HG03280 (cell line): ENCODE measurements at regions not wholly inside any gene's neighbourhood (a gene's known extent, or its start where the extent isn't known, plus 50 kb on each side); places are given as distances from the start of the nearest gene placed in this dataset.
"Not testable (repeated sequence)": the region's sequence is repeated elsewhere in the genome, so short reads cannot be mapped to it uniquely, and the experiment has no call there.

Experiments used
- ATAC-seq: cut with Tn5 transposase; IDR thresholded peaks from one replicate; pipeline ENCODE4 v1.9.1; 2021; ENCODE audit warnings: mild to moderate bottlenecking, moderate library complexity; ENCODE audit not compliant: unreplicated experiment

DNA sequence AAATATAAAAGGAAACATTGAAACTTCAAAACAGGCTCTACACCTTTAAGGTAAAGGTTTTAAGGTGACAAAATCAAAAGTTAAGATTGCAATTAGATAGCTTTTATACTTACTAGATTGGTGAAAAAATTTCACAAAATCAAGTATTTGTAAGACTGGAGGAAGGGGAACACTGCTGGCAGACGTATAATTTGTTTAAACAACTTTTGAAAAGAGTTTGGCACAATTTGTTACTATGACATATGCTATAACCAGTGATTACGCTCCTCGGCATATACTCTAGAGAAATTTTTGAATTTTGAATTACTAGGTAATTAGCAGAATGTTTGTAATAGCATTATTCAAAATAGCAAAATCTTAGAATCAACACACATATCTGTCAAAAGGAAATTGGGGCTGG lies 425.0 kb downstream of the LRRIQ3 start:
- ATAC-seq, result no peak

DNA sequence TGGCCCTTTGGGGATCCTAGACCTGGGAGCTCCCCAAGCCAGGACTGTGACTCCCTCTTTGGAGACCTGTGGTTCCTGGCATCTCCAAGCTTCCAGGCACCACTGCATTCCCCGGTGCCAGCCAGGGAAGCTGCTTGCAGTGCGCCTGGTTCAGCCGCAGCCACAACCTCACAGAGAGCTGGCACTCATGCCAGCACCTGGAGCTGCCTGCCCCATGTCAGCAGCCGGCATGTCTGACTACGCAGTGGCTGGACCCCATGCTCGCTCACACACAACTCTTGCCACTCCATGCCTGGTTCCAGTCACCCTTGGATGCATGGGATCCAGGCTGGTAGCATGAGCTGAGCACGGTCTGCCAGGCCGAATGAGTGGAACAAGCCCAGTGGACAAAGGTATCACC lies 426.6 kb downstream of the LRRIQ3 start:
- no peak for ATAC-seq

DNA sequence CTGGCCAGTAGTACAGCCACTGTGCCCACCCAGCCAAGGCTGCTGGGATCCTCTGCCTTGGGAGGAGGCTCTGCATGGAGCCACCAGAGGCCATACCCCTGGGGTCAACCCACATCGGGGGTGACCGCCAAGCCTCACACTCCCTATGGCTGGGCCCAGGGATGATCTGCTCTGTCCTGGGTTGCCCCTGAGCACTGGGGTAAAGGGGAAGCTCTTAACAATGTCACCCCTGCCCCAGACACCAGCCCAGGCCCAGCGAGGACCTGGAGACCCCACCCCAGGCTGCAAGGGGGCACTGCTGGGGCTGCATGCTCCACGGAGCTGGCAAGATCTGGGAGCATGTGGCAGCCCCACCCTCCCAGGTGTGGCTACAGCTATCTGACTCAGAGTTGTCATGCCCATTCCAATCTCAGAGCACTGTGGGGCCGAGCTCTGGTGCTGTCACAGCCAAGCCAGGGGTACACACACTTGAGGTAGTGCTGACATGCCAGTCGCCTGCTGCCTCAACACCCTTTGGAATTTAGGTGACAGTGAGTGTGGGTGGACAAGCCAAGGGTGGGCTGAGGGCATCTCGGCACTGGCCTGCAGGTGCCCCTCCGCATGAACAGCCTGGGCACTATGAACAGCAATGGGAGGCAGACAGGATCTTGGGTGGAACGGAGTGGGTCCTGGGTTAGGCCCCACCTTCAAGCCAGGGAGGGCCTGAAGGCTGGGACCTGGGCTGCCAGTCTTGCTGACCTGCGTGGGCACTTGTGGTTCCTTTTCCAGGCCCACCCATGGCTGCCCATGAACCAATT lies 427.7 kb downstream of the LRRIQ3 start:
- ATAC-seq, result no peak

DNA sequence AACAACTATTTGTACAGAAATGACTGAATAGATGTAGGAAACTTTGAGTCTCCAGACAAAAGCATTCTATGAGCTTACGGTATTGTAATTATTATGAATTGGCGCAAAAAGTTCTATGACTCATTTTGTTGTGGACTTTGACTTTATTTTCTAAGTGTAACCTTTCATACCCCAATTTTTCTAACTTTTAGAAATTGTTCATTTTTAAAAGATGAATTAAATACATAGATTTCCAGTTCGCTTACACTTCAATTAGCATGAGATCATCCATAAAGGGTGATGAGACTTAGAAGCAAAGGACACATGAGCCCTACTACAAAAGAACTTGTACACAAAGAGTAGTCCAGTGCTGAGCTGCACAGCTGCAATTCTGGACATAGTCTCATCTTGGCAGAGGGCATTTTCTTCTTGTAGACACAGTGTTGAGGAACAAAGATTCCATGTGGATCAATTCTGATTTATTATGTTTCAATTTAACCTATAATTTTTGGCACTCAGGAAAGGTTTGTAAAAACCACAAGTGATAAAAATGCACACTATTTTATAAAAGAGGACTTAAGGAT lies 431.1 kb downstream of the LRRIQ3 start:
- no peak for ATAC-seq

DNA sequence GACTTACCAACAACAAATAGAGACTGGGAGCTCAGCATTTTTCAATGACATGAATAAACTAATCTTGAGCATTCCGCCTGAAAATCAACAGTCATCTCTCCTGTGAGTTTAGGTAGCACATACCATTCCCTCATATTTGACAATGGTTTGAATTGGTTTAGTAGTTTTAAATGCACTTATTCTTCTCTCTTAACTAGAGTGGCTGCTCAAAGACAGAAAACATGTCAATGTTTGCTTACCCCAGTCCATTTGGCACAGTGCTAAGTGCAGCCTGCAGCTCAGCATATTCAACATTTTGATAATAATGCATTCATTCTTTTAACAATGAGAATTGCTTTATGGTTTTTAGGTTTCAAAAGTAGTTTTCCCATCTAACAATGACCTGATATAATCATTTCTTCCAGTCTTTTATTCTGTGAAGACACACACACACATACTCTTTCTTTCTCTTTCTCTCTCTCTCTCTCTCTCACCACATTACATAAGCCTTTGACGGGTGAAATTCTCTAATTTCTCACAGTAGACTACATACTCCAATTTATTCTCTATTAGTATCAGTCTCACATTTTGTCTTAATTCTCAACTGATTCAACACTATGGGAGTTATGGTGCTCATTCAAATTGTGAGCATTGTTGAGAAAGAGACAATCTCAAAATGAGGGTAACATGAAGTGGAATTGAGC lies 432.3 kb downstream of the LRRIQ3 start:
- no peak for ATAC-seq

DNA sequence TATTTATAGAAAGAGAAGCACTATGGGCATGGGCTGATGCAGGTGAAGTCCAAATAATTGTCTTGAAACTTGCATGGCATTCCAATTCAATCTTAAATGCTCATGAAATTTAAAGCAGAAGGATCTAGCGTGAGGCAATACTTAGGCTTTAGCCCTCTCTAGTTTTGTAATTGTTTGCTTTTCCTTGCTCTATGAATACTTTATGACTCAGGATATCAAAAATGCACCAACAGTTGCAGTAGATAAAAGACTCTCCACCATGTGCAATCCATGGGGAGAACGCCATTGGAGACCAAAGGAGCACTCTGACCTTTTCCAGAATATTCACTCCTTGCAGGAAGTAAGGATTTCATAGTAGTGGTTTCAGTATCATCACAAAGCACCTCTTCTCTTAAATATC lies 436.4 kb downstream of the LRRIQ3 start:
- ATAC-seq, result no peak

DNA sequence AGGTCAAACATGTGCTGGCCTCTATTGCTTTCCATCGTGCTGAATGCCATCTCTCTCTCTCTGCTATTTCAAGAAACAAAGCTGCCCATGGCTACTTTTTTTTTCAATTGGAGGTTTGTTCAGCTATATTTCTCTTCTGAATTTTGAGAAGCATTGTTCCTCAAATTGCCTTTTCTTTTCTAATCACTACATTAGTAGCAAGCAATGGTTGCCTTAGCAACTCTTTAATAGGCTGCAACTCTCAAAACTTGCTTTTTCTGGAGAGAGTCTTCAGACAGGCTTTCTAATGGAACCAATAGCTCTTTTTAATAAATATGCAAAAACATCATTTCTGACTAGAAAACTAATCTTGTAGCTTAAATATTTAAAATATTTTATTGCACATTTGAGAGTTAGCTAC lies 439.0 kb downstream of the LRRIQ3 start:
- no peak for ATAC-seq

DNA sequence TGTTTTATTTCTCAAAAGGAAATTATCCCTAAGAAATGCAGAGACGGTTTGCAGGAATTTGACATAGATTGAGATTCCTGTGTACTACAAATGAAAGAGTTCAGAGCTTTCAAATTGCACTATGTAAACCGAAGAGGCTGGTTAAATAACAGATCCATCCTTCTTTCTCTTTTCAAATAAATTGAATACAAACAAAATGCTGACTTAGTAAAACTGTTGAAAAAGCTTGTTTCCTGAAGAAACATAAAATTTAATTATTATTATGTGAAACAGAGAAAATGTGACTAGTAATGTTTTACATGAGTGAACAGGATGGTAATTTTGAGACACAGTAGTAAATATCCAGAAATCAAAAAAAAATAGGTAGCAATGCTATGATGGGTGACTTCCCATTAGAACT lies 441.2 kb downstream of the LRRIQ3 start:
- ATAC-seq, result no peak

DNA sequence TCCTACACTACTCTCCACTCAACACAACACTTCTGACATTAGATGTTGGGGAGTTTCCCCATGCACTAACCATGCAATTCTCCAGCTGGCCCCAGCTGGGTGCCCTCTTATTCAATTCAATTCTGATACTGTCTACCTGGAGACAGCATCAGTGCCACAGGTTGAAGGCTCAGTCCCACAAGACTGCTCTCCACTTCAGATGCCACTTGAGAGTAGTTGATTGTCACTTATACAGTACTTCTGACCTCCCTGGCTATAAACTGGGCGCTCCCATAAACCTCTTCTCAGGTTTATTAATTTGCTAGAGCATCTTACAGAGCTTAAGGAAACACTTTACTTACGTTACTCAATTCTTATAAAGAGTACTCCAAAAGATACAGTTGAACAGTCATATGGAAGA lies 442.3 kb downstream of the LRRIQ3 start:
- no peak for ATAC-seq

DNA sequence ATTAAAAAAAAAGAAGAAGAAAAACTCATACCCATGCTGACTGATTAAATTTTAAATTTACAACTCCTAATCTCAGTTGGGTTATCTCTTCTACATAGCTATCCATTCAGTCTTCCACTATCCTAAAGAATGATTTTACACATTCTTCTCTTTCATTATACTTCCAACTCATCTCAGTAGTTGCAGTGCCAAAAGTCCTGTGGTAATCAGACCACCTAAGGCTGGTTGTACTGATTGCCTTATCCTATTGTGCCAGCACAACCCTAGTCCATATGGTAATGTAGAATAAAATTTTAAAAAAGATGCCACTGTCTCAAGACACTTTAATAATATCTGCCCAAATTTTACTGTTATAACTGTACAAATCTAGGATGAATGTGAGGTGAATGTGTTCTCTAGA lies 448.0 kb downstream of the LRRIQ3 start:
- no peak for ATAC-seq

DNA sequence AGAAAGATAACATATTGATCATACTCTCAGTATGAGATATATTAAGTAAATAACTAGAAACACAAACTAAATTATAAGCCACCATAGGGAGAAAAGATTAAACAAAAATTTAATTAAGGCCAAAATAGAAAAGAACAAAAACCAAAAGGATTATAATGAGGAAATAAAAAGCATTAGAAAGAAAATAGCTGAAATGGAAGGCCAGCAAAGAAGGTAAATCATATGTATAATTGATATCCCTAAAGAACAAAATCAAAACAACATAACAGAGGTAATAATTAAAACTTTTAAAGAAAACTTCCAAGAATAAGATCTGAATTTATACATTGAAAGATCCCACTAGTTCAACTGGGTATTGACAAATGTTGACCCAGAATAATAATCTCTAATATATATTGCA lies 453.0 kb downstream of the LRRIQ3 start:
- no peak for ATAC-seq

DNA sequence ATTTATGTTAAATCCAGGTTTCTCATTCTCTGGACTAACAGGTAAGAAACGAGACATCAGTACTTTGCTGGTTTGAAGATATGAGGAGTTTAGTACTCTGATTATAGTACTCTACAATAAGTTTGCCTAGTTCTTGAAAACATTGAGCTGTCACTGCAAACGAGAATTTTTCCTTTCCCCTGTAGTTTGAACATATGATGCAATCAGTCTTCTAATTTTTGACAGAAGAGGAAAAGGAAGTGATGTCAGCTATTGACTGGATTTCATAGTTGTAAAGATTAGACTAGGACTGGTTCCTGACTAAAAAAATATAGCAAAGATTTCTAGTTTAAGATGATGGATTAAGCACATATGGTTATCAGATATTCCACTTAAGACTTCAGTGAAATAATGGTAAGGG lies 461.9 kb downstream of the LRRIQ3 start:
- no peak for ATAC-seq

DNA sequence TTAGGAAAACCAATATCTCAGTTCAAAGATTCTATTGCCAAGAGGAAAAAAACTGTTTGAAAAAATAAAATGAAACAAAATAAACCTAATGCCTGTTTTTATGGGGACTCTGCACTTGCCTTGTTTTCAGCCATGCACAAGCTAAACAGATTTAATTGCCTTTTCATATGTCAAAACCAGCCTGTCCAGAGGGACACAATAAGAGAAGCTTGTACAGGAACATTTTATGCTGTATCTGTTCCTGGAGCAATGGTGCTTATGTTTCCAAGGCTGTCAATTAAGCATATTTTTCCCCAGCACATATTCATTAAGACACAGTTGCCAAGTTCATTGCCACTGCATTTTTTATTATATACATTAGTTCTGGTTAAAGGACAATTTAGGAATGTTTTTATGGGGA lies 470.9 kb downstream of the LRRIQ3 start:
- ATAC-seq, result no peak

DNA sequence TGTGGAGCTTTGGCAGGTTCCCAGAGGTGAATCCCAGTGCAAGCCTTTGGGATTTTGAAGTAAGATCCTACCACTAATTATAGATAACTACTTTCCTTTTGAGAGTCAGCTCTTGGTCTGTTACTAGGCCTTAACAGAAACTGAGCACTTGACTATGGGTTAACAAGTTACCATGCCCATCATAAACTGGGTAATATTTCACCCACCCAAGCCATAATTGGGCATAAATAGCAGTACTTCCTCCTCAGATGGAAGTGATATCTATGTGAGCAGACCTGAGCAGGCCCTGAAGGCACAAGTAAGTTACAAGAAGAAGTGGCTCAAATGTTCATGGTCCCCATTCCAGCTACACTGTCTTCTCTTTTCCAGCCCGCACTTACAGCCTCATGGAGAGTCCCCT lies 475.9 kb downstream of the LRRIQ3 start:
- ATAC-seq, result no peak

DNA sequence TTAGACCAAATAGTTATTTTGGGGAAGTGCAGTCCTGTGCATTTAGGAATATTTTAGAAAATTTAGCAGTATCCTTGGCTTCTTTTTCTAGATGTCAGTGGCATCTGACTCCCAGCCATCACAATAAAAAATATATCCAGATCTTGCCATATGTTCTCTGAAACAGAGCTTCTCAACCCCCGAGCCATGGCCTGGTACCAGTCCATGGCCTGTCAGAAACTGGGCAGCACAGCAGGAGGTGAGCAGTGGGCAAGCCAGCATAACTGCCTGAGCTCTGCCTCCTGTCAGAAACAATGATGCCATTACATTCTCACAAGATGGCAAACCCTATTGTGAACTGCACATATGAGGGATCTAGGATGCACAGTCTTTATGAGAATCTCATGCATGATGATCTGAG lies 480.0 kb downstream of the LRRIQ3 start:
- ATAC-seq, result no peak

DNA sequence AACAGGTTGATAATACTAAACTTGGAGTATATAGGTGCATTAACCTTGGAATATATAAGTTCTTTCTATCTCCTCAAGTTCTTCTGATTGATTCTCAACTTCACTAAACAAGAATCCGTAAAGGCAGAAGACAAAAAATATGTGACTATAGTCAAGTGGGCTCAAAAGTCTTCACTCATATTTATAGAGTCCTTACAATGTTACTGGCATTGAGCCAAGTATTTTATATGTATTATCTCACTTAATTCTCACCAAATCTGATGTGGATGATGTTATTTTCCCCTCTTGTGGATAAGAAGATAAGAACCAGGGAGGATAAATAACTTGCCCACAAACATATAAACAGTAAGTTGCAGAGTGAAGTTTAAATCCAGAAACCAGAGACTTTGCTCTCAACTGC lies 486.9 kb downstream of the LRRIQ3 start:
- no peak for ATAC-seq

DNA sequence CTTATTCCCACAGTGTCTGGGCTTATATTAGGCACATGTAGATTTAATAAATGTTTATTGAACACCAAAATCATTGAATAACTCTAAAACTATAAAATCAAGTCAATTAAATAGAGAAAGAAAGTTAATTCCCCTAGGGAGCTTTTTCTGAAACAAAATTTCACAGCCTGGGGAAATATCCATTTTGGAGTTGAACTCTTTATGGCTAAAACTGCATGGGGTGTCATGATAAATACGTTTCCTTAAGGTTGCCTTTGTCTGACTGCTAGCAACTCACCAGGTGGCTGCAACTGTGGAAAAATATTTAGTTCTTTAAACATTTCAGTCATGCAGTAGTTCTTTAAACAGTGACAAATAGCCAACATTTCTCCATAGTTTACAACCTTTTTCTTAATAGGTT lies 496.1 kb downstream of the LRRIQ3 start:
- ATAC-seq, result no peak

DNA sequence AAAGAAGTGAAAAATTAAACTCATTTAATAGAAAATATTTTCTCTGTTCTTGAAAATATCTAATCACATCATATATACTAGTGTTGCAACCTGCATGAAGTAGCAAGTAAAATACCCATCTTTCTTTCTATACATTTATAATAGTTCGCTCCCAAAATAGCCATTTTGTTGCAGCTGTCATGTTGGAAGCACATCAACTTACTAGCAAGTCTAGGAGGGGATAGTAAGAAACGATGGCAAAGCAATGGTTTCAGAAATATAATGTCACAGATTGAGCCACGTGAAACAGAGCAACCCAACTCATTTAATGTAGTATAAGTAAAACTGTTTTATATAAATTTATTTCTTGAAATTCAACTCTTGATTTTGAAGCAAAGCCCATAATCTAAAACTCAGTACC lies 521.8 kb downstream of the LRRIQ3 start:
- no peak for ATAC-seq

DNA sequence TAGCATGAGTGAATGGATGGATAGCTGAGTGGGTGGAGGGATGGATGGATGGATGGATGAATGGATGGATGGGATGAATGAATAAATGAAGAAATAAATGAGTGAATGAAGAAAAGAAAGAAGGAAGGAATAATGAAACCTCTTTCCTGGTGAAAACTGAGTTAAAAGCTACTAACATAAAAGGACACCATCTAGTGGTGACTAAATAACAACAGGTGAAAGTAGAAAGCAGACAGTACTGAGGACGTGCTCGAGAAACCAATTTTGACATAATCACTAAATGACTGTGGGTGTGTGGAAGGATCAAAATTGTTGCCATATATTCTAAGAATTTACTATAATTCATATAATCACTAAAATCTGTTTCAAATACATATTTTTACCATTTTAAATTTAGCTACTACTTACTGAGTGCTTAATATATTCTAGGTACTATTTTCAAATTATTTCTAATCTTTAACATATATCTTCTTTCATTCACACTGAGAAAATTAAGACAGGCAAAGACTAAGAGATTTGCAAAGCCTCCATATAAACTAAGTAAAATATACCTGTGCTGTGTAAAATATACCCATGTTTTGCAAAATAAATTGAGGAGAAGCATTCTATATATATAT lies 522.9 kb downstream of the LRRIQ3 start:
- no peak for ATAC-seq

DNA sequence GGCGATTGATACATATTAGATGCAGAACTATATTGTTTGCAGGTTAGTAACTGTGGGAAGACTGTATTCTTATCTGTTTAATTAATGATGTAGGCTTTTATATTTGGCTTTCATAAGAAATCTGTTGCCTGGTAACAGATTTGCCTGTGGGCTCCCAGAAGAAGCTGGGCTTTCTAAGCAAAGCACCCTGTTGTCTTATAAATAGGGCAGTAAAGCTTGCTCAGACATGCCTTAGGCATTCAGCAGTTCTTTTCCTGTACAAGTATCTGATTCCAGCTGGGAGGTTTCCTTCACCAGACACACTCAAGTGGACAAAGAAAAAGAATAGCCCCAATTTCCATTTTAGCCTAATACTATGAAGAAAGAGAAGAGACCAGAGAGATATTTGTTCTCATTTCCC lies 524.0 kb downstream of the LRRIQ3 start:
- ATAC-seq, result no peak

DNA sequence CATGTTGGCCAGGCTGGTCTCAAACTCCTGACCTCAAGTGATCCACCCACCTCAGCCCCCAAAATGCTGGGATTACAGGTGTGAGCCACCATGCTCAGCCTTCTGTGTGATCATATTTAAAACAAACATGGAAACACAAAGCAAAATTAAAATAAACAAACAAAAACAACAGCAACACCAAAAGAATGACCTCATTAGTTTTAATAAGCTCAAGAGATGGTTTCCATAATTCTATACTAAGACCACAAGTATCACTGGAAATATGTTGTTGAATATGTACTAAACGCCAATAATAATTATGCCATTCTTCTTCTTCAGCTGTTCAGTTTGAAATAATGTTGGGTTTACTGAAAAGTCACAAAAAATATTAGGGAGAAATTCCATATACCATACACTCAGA lies 526.4 kb downstream of the LRRIQ3 start:
- no peak for ATAC-seq

DNA sequence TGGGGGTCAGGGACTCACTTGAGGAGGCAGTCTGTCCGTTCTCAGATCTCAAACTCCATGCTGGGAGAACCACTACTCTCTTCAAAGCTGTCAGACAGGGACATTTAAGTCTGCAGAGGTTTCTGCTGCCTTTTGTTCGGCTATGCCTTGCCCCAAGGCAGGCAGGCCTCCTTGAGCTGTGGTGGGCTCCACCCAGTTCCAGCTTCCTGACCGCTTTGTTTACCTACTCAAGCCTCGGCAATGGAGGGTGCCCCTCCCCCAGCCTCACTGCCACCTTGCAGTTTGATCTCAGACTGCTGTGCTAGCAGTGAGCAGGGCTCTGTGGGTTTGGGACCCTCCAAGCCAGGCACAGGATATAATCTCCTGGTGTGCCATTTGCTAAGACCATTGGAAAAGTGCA lies 530.0 kb downstream of the LRRIQ3 start:
- ATAC-seq, result not testable (repeated sequence)
